GM23248 (cell line): ENCODE measurements at regions not wholly inside any gene's neighbourhood (a gene's known extent, or its start where the extent isn't known, plus 50 kb on each side); places are given as distances from the start of the nearest gene placed in this dataset.

Source experiments
- EZH2 ChIP-seq: fragments of 200-600 bp; sonication (generic); IDR thresholded peaks from 2 replicates; pipeline ENCODE4 v1.6.1; 2018; ENCODE audit warnings: antibody characterized with exemption, mild to moderate bottlenecking; ENCODE audit not compliant: insufficient read depth, poor library complexity, severe bottlenecking
- EZH2phosphoT487 ChIP-seq: fragments of 200-600 bp; sonication (generic); IDR thresholded peaks from 2 replicates; pipeline ENCODE4 v1.6.1; 2018; ENCODE audit warnings: antibody characterized with exemption, moderate library complexity, mild to moderate bottlenecking, low read depth; ENCODE audit not compliant: insufficient read depth

DNA sequence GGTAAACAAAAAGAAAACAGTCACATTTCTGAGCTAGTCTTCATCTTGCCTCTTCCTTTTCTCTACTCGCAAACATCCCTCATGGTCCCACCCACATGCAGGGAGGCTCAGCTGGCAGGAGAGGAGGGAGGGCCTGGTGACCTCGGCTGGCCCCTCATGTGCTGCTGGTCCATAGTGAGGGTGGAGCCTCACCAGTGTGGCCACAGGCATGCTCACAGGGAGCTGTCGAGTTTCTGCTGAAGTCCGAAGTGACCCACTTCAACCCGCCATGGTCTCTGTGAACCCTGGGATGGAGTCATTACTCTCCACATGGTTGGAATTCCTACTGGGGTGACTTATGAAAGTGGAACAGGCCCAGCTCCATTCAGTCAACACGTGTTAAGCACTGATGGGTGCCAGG lies 253.4 kb downstream of the RHOU start:
- TF ChIP-seq EZH2 (no peak), EZH2phosphoT487 (no peak)
